Mucosa of descending colon (tissue), 3 donors: ENCODE measurements at regions not wholly inside any gene's neighbourhood (a gene's known extent, or its start where the extent isn't known, plus 50 kb on each side); places are given as distances from the start of the nearest gene placed in this dataset.

Experiments
- ATAC-seq: fragments of 200-7000 bp; cut with Tn5 transposase; one replicate; pipeline ENCODE4 v1.9.1; 2020; ENCODE audit warnings: mild to moderate bottlenecking, moderate library complexity
- DNase-seq, 3 donors: peaks; one replicate each; pipeline ENCODE4 v3.0.0-alpha.2; 2020
- H3K36me3 ChIP-seq: fragments of 200-600 bp; one replicate; pipeline ENCODE4 v1.8.0; 2021; ENCODE audit warnings: low read depth, mild to moderate bottlenecking
- H3K4me1 ChIP-seq: fragments of 200-600 bp; one replicate; pipeline ENCODE4 v1.8.0; 2021; ENCODE audit warnings: low read depth, mild to moderate bottlenecking
- H3K4me3 ChIP-seq: fragments of 200-600 bp; one replicate; pipeline ENCODE4 v1.8.0; 2021; ENCODE audit warnings: mild to moderate bottlenecking
- H3K9me3 ChIP-seq: fragments of 200-600 bp; one replicate; pipeline ENCODE4 v1.8.0; 2021; ENCODE audit warnings: mild to moderate bottlenecking
- intact Hi-C, 2 donors: fragments of 100-400 bp; cut with DNase I in 1 of 2; cut with micrococcal nuclease in 1 of 2; formaldehyde crosslinking; loops; one replicate each; pipeline versions ENCODE4 v1.11.0 to v1.11.1; 2022; cut with DNase I, micrococcal nuclease
- TF ChIP-seq, protein P1 (sequence below): fragments of 200-600 bp; IDR thresholded peaks from one replicate; pipeline ENCODE4 v1.8.0; 2022; ENCODE audit warnings: antibody characterized with exemption, mild to moderate bottlenecking
- donor health status: DM: no; HTN: no; CAD: no; lungs with moderate emphysema.
- donor health status: DM: no; HTN: no; CAD: no.
- donor health status: DM: no; HTN: yes; CAD: no.

DNA sequence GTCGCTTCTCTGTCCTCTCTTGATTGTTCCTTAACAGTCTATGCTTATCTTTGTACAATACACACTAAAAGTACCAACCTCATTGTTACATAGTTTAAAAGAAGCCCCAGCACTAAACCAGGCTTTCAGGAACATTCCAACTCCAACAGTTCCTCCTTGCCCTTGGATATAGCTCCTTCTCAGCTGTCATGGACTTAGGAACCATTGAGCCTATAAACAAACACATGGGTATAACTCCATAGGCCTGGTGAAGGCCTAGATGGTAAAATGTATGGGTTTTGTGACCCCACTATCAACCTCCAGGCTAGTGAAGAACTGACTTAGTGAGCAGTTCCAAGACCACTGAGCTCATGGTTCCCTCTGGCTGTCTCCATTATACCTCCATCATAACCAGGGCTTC lies 74.8 kb upstream of the SLC39A10 start:
- Histone ChIP-seq H3K9me3 (no peaks in the 10 kb centered on the region), H3K4me1 (peaks cover 4% of the 10 kb centered on the region), H3K4me3 (no peak overlapping the region), H3K36me3 (no peaks in the 10 kb centered on the region)
- intact Hi-C loops = no loop called here
- DNase-seq (no peak), ATAC-seq (peak; percentile 26)
- TF ChIP-seq, protein P1, sequence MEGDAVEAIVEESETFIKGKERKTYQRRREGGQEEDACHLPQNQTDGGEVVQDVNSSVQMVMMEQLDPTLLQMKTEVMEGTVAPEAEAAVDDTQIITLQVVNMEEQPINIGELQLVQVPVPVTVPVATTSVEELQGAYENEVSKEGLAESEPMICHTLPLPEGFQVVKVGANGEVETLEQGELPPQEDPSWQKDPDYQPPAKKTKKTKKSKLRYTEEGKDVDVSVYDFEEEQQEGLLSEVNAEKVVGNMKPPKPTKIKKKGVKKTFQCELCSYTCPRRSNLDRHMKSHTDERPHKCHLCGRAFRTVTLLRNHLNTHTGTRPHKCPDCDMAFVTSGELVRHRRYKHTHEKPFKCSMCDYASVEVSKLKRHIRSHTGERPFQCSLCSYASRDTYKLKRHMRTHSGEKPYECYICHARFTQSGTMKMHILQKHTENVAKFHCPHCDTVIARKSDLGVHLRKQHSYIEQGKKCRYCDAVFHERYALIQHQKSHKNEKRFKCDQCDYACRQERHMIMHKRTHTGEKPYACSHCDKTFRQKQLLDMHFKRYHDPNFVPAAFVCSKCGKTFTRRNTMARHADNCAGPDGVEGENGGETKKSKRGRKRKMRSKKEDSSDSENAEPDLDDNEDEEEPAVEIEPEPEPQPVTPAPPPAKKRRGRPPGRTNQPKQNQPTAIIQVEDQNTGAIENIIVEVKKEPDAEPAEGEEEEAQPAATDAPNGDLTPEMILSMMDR = no peak

DNA sequence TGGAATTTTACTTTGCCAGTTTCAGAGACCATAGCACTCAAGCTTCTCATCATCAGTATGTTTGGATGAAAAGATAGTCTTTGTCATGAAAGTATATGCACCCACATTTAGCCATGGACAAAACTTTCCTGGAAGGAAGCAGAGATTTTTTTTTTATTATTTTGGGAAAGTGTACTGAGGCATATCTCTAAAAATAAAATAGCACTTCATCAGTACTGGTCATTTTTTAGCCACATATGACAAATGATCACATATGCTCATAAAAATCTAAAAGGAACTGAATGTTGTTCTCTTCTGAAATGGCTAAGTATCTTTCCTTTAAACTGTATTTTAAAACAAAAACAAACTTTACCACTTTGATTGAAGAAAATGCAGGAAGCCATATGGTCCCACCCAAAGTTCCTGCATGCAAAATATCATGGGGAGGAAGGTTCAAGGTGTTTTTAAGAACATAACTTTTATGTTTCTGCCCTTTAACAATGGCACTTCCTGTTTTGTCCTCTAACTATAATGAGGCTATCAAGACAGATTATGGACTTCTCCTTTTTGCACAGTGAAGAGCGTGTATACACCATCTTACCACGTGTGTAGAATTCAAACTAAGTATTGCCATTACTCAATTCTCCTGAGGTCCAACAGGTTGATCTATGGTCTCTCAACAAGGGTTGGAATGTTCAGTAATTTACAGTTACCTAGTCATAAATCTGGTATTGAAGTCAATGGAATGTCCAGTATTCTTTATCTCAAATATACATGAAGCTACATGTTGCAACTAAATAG lies 77.1 kb upstream of the SLC39A10 start:
- no peak for DNase-seq
- H3K4me1 ChIP-seq = peaks cover 4% of the 10 kb centered on the region
- TF ChIP-seq, protein P1 = no peak
- no peaks in the 10 kb centered on the region for H3K9me3 ChIP-seq
- intact Hi-C loops = loop anchor here in 1 of 2 donors (5.0 kb wide), 1 partner anchor 77 kb away; the partner anchor contains the start of gene SLC39A10
- no peak overlapping the region for H3K4me3 ChIP-seq
- ATAC-seq = peak; percentile 88
- no peaks in the 10 kb centered on the region for H3K36me3 ChIP-seq

DNA sequence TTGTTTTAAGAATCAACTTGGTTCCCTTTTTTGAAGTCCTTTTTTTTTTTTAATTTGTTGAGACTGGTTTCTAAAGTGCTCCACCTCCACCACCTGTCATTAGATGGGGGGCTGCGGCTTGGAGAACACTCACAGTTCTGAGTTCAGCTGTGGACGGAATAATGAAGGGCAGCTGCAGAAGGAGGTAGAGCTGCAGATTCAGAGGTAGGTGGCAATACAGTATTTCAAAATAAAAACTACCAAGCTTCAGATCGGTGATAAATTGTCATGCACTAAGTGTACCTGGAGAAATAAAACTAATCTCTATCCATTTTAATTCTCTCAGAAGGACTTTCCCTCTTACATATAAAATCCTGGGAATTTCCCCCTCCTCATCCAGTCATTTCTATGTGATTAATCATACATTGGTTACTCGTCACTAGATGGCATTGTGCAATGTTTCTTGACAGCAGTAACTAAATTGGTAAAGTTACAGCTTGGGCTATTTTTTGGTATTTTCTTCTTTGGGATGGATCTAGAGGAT lies 81.1 kb upstream of the SLC39A10 start:
- intact Hi-C loops = loop anchor here in 1 of 2 donors (5.0 kb wide), 1 partner anchor 81 kb away; the partner anchor contains the start of gene SLC39A10
- no peaks in the 10 kb centered on the region for H3K9me3 ChIP-seq
- H3K4me3 ChIP-seq = no peak overlapping the region

DNA sequence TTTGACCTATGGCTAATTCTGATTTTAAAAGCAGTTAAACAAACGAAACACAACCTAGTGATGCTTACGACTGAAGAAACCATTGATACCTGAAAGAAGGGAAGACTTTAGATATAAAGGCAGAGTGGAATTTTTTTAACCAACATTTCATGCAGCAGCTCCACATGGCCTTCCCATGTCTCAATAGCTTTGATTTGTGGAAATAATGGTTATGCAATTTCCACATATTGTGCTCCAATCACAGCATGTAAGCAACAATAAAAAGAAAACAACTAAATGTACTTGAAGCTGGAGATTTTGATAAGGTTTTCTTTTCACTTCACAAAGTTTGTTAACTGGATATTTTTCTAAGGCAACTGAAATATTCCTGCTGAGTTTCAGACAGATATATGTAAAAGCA lies 82.0 kb upstream of the SLC39A10 start:
- TF ChIP-seq, protein P1 = no peak
- DNase-seq = no peak
- no peak overlapping the region for H3K4me3 ChIP-seq
- intact Hi-C loops = loop anchor here in 1 of 2 donors (5.0 kb wide), 1 partner anchor 82 kb away; the partner anchor contains the start of gene SLC39A10
- H3K9me3 ChIP-seq = no peaks in the 10 kb centered on the region
- no peaks in the 10 kb centered on the region for H3K36me3 ChIP-seq
- peaks cover 3% of the 10 kb centered on the region for H3K4me1 ChIP-seq
- no peak for ATAC-seq

More for the DNA sequence above, 81.1 kb upstream of the SLC39A10 start:
- DNase-seq (no peak), ATAC-seq (peak; percentile 56)
- TF ChIP-seq, protein P1 = no peak
- no peaks in the 10 kb centered on the region for H3K36me3 ChIP-seq
- peaks cover 4% of the 10 kb centered on the region for H3K4me1 ChIP-seq

DNA sequence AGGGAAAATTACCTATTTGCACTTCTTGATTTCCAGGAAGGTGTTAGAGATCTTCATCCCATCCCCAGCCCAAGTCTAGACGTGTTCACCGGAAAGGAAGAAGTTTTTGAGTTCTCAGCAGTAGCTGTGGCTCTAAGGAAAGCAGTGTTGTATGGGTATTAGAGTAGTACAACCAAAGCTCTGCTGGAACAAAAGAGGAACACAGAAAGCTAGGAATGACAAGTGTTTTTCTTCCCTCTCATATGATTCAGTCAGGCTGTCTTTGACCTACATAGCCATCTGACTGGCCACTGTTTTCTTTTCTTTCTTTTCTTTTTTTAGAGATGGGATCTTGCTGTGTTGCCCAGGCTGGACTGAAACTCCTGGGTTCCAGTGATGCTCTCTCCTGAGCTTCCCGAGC lies 82.7 kb upstream of the SLC39A10 start:
- Histone ChIP-seq H3K36me3 (no peaks in the 10 kb centered on the region), H3K4me3 (no peak overlapping the region), H3K4me1 (no peaks in the 10 kb centered on the region), H3K9me3 (no peaks in the 10 kb centered on the region)
- TF ChIP-seq, protein P1 = no peak
- no peak for DNase-seq
- intact Hi-C loops = no loop called here
- ATAC-seq = no peak
